GM19395 (cell line): ENCODE measurements at regions not wholly inside any gene's neighbourhood (a gene's known extent, or its start where the extent isn't known, plus 50 kb on each side); places are given as distances from the start of the nearest gene placed in this dataset.
"Not testable (repeated sequence)": the region's sequence is repeated elsewhere in the genome, so short reads cannot be mapped to it uniquely, and the experiment has no call there.

Source experiments
- ATAC-seq: cut with Tn5 transposase; IDR thresholded peaks from one replicate; pipeline ENCODE4 v1.9.1; 2021; ENCODE audit warnings: mild to moderate bottlenecking, moderate library complexity; ENCODE audit not compliant: unreplicated experiment

DNA sequence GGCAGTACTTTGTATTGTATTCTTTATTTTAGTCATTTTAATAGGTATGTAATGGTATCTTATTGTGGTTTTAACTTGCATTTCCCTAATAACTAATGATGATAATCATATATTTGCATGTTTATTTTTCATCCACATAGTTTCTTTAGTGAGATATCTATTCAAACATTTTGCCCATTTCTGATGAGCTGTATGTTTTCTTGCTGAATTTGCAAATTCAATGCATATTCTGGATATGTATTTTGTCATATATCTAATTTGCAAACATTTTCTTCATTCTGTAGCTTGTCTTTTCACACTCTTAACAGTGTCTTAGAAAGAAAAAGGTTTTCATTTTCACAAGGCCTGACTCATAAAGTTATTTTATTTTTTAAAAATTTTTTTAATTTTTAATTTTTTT, 372.1 kb downstream of the ZNF674 start:
- no peak for ATAC-seq

GRCh38 chrX:46171457-46171856, 373.8 kb downstream of the ZNF674 start:
- ATAC-seq, result not testable (repeated sequence)

DNA sequence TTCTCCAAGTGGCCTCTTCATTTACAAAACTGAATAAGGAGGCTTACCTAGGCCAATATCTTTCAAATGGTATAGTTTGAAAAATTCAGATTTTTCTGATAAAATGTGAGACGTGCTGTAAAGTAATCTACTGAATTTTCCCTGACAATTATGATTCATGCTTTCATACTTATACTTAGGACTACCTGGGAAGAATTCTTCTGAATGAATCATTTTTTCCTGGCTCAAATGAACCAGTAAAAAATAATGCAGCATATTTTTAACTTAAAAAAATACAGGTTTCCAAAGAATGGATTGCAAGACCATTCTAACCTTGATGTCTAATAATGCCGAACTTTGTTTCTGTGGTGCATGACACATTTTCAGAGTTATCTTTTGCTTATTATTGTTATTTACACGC, 375.4 kb downstream of the ZNF674 start:
- no peak for ATAC-seq

GRCh38 chrX:46168254-46168653, 377.0 kb downstream of the ZNF674 start:
- no peak for ATAC-seq

- ATAC-seq, result no peak
Observed at GRCh38 chrX:46165866-46166265, 379.4 kb downstream of the ZNF674 start.

- ATAC-seq, result no peak
Observed at GRCh38 chrX:46165411-46165810, 379.8 kb downstream of the ZNF674 start.

DNA sequence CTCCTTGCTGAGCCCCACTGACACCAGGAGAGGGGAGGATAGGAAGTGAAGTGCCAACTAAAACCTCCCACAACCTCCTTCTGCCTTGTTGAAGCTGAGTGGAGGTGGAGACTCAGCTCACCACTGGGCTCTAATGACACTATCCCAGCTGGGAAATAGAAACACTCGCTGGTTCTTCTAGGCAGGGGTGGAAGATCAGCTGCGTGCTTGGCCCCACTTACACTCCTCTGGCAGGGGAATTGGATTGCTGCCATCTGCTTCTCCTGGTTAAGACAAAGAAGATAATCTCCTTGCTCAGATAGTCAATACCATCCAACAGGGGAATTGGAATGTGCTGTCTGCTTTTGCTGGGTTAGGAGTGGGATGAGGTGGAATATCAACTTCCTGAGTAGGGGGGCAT, 392.5 kb downstream of the ZNF674 start:
- ATAC-seq, result no peak

- not testable (repeated sequence) for ATAC-seq
Observed at GRCh38 chrX:46151332-46151731, 393.9 kb downstream of the ZNF674 start.

DNA sequence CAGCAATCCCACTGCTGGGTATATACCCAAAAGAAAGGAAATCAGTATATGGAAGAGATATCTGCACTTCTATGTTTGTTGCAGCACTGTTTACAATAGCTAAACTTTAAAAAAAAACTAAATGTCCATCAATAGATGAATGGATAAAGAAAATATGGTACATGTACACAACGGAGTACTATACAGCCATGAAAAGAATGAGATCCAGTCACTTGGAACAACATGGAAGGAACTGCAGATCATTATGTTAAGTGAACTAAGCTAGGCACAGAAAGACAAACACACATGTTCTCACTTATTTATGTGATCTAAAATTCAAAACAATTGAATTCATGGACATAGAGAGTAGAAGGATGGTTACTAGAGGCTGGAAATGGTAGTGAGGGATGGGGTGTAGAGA, 400.7 kb downstream of the ZNF674 start:
- no peak for ATAC-seq

DNA sequence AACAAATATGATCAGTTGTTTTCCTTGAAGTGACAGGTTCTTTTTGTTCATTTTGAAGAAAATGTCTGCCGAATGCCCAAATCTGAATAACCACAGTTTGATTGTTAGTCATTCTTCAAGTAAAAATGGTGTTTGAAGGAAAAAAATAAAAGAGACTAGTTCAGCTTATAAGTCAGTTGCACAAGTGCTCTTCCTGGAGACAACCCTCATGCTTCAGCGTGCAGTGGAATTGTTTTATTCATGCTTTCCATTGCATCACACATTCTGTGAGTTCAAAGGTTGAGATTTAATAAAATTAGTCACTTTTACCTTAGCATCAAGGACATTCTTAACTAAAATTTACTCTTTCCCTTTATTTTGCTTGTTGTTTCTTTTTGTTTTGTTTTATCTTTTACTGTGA, 404.9 kb downstream of the ZNF674 start:
- ATAC-seq, result no peak

- no peak for ATAC-seq
Observed at GRCh38 chrX:46130247-46130646, 415.0 kb downstream of the ZNF674 start.

DNA sequence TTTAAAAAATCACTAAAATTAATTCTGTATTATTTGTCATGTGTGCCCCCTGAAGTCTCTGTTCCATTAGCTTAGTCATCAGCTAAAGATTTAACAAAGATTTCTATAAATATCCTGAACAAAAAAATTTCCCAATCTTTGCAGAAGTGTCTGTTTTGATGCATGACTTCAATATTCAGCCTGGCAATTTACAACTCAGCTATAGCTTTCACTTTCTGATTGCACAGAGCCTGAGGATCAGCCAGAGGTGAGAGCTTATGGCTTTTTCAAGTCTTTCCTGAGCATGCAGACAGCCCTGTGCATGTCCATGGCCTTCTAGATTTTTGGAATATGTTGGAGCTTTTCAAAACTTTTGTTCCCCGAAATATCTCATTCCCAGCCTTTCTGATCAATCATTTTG, 420.1 kb downstream of the ZNF674 start:
- no peak for ATAC-seq

DNA sequence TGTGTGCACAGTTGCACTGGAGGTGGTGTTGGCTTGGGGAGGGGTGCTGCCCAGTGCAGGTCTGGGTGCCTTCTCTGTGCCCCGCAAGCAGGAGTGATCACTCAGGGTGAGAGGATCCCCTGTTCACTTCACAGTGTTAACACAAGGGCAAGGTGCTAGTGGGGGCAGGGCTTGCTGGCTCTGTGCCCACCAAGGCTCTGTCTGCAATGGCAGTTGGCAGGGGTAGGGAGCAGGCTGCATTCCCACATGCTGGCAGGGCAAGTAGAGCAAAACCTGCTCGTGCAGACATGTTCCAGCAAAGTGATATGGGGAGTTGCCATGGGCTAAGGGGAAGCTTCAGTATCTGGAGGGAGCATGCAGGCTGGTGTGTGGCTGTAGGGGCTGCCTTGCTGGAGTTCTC, 428.0 kb downstream of the ZNF674 start:
- ATAC-seq, result no peak

DNA sequence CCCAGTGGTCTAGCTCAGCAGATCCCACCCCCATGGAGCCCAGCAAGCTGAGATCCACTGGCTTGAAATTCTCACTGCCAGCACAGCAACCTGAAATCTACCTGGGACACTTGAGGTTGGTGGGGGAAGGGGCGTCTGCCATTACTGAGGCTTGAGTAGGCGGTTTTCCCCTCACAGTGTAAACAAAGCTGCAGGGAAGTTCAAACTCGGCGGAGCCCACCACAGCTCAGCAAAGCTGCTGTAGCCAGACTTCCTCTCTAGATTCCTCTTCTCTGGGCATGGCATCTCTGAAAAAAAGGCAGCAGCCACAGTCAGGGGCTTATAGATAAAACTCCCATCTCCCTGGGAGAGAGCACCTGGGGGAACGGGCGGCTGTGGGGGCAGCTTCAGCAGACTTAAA, 457.9 kb downstream of the ZNF674 start:
- not testable (repeated sequence) for ATAC-seq

DNA sequence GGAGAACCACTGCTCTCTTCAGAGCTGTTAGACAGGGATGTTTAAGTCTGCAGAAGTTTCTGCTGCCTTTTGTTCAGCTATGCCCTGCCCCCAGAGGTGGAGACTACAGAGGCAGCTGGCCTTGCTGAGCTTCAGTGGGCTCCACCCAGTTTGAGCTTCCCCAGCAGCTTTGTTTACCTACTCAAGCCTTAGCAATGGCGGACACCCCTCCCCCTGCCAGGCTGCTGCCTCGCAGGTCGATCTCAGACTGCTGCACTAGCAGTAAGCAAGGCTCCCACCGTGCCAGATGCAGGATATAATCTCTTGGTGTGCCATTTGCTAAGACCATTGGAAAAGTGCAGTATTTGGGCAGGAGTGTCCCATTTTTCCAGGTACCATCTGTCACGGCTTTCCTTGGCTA, 465.1 kb downstream of the ZNF674 start:
- ATAC-seq, result not testable (repeated sequence)

DNA sequence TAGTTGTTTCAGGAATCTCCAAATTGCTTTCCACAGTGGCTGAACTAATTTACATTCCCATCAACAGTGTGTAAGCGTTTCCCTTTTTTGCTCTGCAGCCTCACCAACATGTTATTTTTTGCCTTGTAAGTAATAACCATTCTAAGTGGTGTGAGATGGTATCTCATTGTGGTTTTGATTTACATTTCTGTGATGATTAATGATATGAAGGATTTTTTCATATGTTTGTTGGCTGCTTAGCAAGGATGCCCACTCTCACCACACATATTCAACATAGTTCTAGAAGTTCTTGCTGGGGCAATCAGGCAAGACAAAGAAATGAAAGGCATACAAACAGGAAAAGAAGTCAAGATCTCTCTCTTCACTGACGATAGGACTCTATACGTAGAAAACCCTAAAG, 472.4 kb downstream of the ZNF674 start:
- ATAC-seq, result no peak

DNA sequence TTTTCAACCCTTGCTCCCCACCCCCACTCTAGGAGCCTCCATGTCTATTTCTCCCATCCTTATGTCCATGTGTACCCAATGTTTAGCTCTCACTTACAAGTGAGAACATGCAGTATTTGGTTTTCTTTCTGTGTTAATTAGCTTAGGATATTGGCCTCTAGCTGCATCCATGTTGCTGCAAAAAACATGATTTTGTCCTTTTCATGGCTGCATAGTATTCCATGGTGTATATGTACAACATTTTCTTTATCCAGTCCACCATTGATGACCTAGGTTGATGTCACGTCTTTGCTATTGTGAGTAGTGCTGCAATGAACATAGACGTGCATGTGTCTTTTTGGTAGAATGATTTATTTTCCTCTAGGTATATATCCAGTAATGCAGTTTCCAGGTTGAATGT, 472.8 kb downstream of the ZNF674 start:
- no peak for ATAC-seq

GRCh38 chrX:46070421-46070820, 474.8 kb downstream of the ZNF674 start:
- no peak for ATAC-seq

DNA sequence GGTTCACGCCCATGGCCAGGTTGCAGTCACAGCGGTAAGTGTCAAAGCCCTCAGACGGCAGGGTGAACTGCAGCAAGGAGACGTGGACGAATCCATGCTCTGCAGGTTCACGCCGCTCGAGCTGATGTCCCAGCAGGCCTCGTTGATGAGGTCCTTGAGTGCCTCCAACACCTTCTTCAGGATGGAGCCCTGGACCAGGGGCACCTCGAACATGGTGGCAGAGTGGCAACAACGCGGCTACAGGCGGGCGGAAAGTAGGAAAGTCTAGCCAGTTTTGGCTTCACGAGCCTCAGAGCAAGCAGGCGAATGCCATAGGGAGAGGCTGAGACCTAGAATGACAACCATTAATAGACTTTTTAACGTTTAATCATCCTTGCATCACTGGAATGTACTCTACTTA, 485.9 kb downstream of the ZNF674 start:
- no peak for ATAC-seq

DNA sequence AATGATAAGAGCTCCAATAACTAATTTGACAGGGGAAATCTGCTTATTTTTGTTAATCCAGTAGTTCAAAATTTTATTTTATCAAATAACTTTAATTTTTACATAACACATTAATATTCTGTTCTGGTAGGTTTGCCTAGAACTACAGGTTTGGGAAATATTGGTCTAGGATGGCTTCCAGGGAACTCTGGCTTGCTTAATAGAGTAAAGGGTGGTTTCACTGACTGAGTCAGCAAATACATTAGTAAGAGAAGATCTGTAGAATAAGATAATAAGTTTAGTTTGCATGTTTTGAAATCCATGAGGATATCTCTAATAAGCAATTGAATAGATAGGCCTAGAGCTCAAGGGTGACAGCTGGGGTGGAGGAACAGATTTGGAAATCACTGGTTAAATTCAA, 500.7 kb downstream of the ZNF674 start:
- ATAC-seq, result no peak

GRCh38 chrX:46040001-46040400, 505.2 kb downstream of the ZNF674 start:
- no peak for ATAC-seq

- no peak for ATAC-seq
Observed at GRCh38 chrX:46039526-46039925, 505.7 kb downstream of the ZNF674 start.

DNA sequence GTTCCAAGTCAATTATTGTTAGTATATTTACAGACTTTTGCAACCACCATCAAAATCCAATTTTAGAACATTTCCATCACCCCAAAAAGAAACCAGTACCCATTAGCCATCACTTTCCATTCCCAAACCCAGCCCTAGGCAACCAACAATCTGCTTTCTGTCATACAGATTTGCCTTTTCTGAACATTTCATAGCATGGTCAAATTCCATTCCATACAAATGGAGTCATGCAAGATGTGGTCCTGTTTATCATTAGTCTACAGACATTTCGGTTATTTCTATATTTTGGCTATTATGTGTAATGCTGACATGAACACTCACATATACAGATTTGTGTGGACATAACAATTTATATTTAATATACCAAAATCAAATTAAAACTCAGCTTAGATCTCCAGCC, 508.7 kb downstream of the ZNF674 start:
- ATAC-seq, result no peak

GRCh38 chrX:46034868-46035267, 510.4 kb downstream of the ZNF674 start:
- no peak for ATAC-seq
